Fibroblast of the aortic adventitia (primary cell): ENCODE measurements at regions not wholly inside any gene's neighbourhood (a gene's known extent, or its start where the extent isn't known, plus 50 kb on each side); places are given as distances from the start of the nearest gene placed in this dataset.

ENCODE experiments used
- DNase-seq: peaks from one replicate; pipeline ENCODE4 v3.0.0-alpha.2; 2010; ENCODE audit warnings: low read depth
- H3K4me3 ChIP-seq: 2 replicates; pipeline ENCODE4 v1.5.1; 2011; ENCODE audit warnings: low read depth, mild to moderate bottlenecking, control low read depth, low read length, moderate library complexity
- CTCF ChIP-seq: IDR thresholded peaks from 2 replicates; pipeline ENCODE4 v1.5.1; 2011; ENCODE audit warnings: mild to moderate bottlenecking, low read length, control low read depth, inconsistent platforms; ENCODE audit not compliant: insufficient read depth

GRCh38 chr2:237257471-237257951, 156.5 kb downstream of the COL6A3 start:
- TF ChIP-seq CTCF, result no peak
- H3K4me3 ChIP-seq, result no peak overlapping the region
- DNase-seq, result peak; percentile 85

GRCh38 chr2:237258116-237258515, 155.8 kb downstream of the COL6A3 start:
- TF ChIP-seq CTCF, result no peak
- H3K4me3 ChIP-seq, result no peak overlapping the region
- DNase-seq, result no peak

- no peak overlapping the region for H3K4me3 ChIP-seq
- DNase-seq, result no peak
- TF ChIP-seq CTCF, result no peak
Observed at GRCh38 chr2:237258615-237259014, 155.3 kb downstream of the COL6A3 start.

GRCh38 chr2:237259201-237259600, 154.8 kb downstream of the COL6A3 start:
- no peak overlapping the region for H3K4me3 ChIP-seq
- no peak for TF ChIP-seq CTCF
- peak; percentile 39 for DNase-seq

- DNase-seq, result peak; percentile 90
- no peak overlapping the region for H3K4me3 ChIP-seq
- TF ChIP-seq CTCF, result no peak
Observed at GRCh38 chr2:237260039-237260620, 153.8 kb downstream of the COL6A3 start.

- no peak for TF ChIP-seq CTCF
- DNase-seq, result no peak
- no peak overlapping the region for H3K4me3 ChIP-seq
Observed at GRCh38 chr2:237260686-237261085, 153.3 kb downstream of the COL6A3 start.

- no peak for DNase-seq
- H3K4me3 ChIP-seq, result no peak overlapping the region
- no peak for TF ChIP-seq CTCF
Observed at GRCh38 chr2:237261327-237261726, 152.6 kb downstream of the COL6A3 start.
